Cardiac fibroblast (primary cell): ENCODE measurements at regions not wholly inside any gene's neighbourhood (a gene's known extent, or its start where the extent isn't known, plus 50 kb on each side); places are given as distances from the start of the nearest gene placed in this dataset.

ENCODE experiments used
- DNase-seq, 2 donors: peaks; one replicate each; pipeline versions ENCODE4 v3.0.0 to v3.0.0-alpha.2; 2010; ENCODE audit warnings: low read depth in 2 of 2
- H3K4me3 ChIP-seq, 2 donors: replicated peaks in 1 of 2; 1 replicate in 1 of 2; 2 replicates in 1 of 2; pipeline ENCODE4 v1.5.1; 2011; ENCODE audit warnings: low read depth in 2 of 2, low read length in 2 of 2, mild to moderate bottlenecking in 2 of 2, moderate library complexity in 1 of 2
- CTCF ChIP-seq: IDR thresholded peaks from one replicate; pipeline ENCODE4 v1.5.1; 2011; ENCODE audit warnings: low read depth, mild to moderate bottlenecking, low read length, inconsistent platforms

- no peak for TF ChIP-seq CTCF
- DNase-seq: no peak
- H3K4me3 ChIP-seq: no peak overlapping the region
These were observed 54.6 kb upstream of the PARM1 start for GRCh38 chr4:74878323-74878722.

DNA sequence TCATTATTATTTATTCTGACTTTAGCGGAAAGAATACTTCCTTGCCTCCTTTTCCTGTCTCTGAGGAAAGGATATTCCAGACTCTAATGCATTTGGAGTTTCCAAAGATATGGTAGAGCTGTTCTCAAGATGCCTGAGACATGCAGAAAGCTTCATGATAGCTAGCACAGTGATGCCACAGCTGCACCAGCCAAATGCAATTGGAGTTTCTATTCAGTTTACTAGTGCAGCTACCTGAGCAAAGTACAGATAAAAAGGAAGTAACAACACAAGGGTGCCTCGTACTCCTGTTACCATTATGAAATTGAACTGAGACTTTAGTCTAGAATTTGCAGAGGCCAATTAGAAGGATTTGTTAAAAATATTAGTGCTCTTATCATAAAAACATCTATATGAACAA lies 57.5 kb upstream of the PARM1 start:
- H3K4me3 ChIP-seq: no peak overlapping the region
- no peak for DNase-seq
- TF ChIP-seq CTCF: no peak

GRCh38 chr4:74874753-74875367 lies 58.1 kb upstream of the PARM1 start:
- TF ChIP-seq CTCF: peak; percentile 93
- peak; percentile 88 to 90 for DNase-seq
- H3K4me3 ChIP-seq: no peak overlapping the region

DNA sequence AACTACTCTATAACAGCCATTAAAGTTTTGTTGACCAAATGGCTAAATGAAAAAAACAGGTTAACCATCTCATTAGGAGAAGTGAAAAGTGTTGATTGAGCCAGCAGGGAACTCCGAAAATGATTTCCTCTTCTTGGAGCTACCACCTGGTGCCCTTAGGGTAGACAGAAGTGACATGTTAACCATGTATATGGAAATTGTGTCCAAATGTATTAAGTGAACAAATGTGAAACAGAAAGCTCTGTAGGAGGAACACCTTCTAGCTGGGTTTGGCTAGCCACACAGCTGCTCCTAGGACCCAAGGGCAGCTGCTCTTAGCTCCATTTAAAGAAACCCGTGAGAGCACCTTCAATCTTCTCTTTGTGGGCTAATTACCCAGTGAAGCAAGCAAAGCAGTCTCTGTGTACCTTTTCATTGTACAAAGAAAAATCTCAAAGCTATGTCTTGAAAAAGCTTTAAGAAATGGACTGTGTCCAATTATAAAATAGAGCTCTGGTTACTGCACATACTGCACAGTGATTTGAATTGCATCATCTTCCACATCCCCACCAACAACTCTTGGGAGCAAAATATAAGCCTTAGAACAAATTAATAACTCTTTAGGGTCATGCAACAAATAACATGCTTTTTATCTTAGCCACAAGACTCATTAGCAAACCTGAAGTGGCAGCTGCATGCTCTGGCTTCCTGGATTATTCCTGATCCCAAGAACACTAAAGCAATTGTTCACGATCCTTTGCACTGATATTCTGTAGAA lies 59.2 kb upstream of the PARM1 start:
- no peak for TF ChIP-seq CTCF
- DNase-seq: peak in 1 of 2 donors; percentile 3
- H3K4me3 ChIP-seq: no peak overlapping the region

GRCh38 chr4:74858921-74859562 lies 64.7 kb upstream of the BTC start:
- no peak for TF ChIP-seq CTCF
- no peak overlapping the region for H3K4me3 ChIP-seq
- no peak for DNase-seq

DNA sequence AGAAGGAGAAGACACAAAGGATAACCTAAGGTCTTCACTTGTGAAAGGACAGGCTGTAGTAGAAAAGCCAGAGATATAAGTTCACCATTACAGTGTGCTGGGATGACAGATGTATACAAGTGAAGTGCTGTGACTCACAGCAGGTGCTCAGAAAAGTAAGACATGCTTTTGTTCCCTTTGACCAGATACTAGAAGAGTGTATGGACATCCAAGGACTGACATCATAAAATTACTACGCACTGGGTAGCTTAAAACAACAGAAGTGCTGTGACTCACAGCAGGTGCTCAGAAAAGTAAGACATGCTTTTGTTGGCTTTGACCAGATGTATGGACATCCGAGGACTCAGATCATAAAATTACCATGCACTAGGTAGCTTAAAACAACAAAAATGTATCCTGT lies 61.6 kb upstream of the BTC start:
- DNase-seq: peak in 1 of 2 donors; percentile 18
- TF ChIP-seq CTCF: no peak

More for the DNA sequence above, 61.6 kb upstream of the BTC start:
- H3K4me3 ChIP-seq: no peak overlapping the region
